ENCODE measurements at regions not wholly inside any gene's neighbourhood (a gene's known extent, or its start where the extent isn't known, plus 50 kb on each side); places are given as distances from the start of the nearest gene placed in this dataset.

- Histone ChIP-seq H3K4me1 (no peaks in the 10 kb centered on the region), H3K27ac (no peak overlapping the region), H3K4me3 (no peak overlapping the region), H3K9me3 (no peaks in the 10 kb centered on the region), H3K36me3 (no peaks in the 10 kb centered on the region), H3K27me3 (no peaks in the 10 kb centered on the region)
- no peak for ATAC-seq
- intact Hi-C loops (cut with DNase I; ENCODE audit: low total_unique reads) (no loop called here), in situ Hi-C loops (cut with MboI; ENCODE audit: low sequenced_read_pairs in 4 of 4) (no loop called here)
- no peak for DNase-seq
- no peak for TF ChIP-seq POLR2A (IDR thresholded peaks at IDR 0.05)
- TF ChIP-seq CTCF (IDR thresholded peaks at IDR 0.05 in 4 of 5, conservative IDR thresholded peaks at IDR 0.05 in 1 of 5), result no peak
Measured at GRCh38 chrX:150012647-150013381, 74.5 kb upstream of the EOLA2 start.

- no peak overlapping the region for H3K27ac ChIP-seq
- no peak for TF ChIP-seq POLR2A (IDR thresholded peaks at IDR 0.05)
- TF ChIP-seq CTCF (IDR thresholded peaks at IDR 0.05 in 4 of 5, conservative IDR thresholded peaks at IDR 0.05 in 1 of 5), result no peak
- DNase-seq (no peak), ATAC-seq (no peak)
- in situ Hi-C loops (cut with MboI; ENCODE audit: low sequenced_read_pairs in 4 of 4), result no loop called here
- H3K4me3 ChIP-seq, result no peak overlapping the region
- H3K9me3 ChIP-seq, result no peaks in the 10 kb centered on the region
- no peaks in the 10 kb centered on the region for H3K36me3 ChIP-seq
- H3K4me1 ChIP-seq, result no peaks in the 10 kb centered on the region
- no peaks in the 10 kb centered on the region for H3K27me3 ChIP-seq
- intact Hi-C loops (cut with DNase I; ENCODE audit: low total_unique reads), result no loop called here
Measured at GRCh38 chrX:150014525-150014924, 76.2 kb upstream of the EOLA2 start.

- DNase-seq (no peak), ATAC-seq (no peak)
- no peak for TF ChIP-seq POLR2A (IDR thresholded peaks at IDR 0.05)
- TF ChIP-seq CTCF (IDR thresholded peaks at IDR 0.05 in 4 of 5, conservative IDR thresholded peaks at IDR 0.05 in 1 of 5), result no peak
- Histone ChIP-seq H3K9me3 (no peaks in the 10 kb centered on the region), H3K4me1 (no peaks in the 10 kb centered on the region), H3K36me3 (no peaks in the 10 kb centered on the region), H3K4me3 (no peak overlapping the region), H3K27me3 (no peaks in the 10 kb centered on the region), H3K27ac (no peak overlapping the region)
- in situ Hi-C loops (cut with MboI; ENCODE audit: low sequenced_read_pairs in 4 of 4) (no loop called here), intact Hi-C loops (cut with DNase I; ENCODE audit: low total_unique reads) (no loop called here)
Measured at GRCh38 chrX:150017868-150018267, 79.6 kb upstream of the EOLA2 start.

GRCh38 chrX:150018931-150019361 lies 80.7 kb upstream of the EOLA2 start:
- H3K27me3 ChIP-seq, result no peaks in the 10 kb centered on the region
- intact Hi-C loops (cut with DNase I; ENCODE audit: low total_unique reads), result no loop called here
- H3K4me3 ChIP-seq, result no peak overlapping the region
- DNase-seq (no peak), ATAC-seq (no peak)
- H3K4me1 ChIP-seq, result no peaks in the 10 kb centered on the region
- no peaks in the 10 kb centered on the region for H3K9me3 ChIP-seq
- TF ChIP-seq CTCF (IDR thresholded peaks at IDR 0.05 in 4 of 5, conservative IDR thresholded peaks at IDR 0.05 in 1 of 5) (no peak), POLR2A (IDR thresholded peaks at IDR 0.05) (no peak)
- H3K27ac ChIP-seq, result no peak overlapping the region
- in situ Hi-C loops (cut with MboI; ENCODE audit: low sequenced_read_pairs in 4 of 4), result no loop called here
- no peaks in the 10 kb centered on the region for H3K36me3 ChIP-seq

GRCh38 chrX:150028692-150029091 lies 90.4 kb upstream of the EOLA2 start:
- Histone ChIP-seq H3K4me1 (no peaks in the 10 kb centered on the region), H3K9me3 (no peaks in the 10 kb centered on the region), H3K27ac (no peak overlapping the region), H3K27me3 (no peaks in the 10 kb centered on the region), H3K4me3 (no peak overlapping the region), H3K36me3 (no peaks in the 10 kb centered on the region)
- DNase-seq, result no peak
- in situ Hi-C loops (cut with MboI; ENCODE audit: low sequenced_read_pairs in 4 of 4) (no loop called here), intact Hi-C loops (cut with DNase I; ENCODE audit: low total_unique reads) (no loop called here)
- no peak for TF ChIP-seq CTCF (IDR thresholded peaks at IDR 0.05 in 4 of 5, conservative IDR thresholded peaks at IDR 0.05 in 1 of 5)
- no peak for TF ChIP-seq POLR2A (IDR thresholded peaks at IDR 0.05)
- ATAC-seq, result no peak

All from gastrocnemius medialis (tissue), 4 donors.